WTC11 (cell line): ENCODE measurements at regions not wholly inside any gene's neighbourhood (a gene's known extent, or its start where the extent isn't known, plus 50 kb on each side); places are given as distances from the start of the nearest gene placed in this dataset.

ENCODE experiments used
- CTCF ChIP-seq: fragments of 200-600 bp; IDR thresholded peaks from 2 replicates; pipeline ENCODE4 v1.8.0; 2022; ENCODE audit warnings: antibody characterized with exemption
- GABPB1 ChIP-seq: sonication (generic); formaldehyde crosslinking; IDR thresholded peaks from 2 replicates; pipeline ENCODE4 v1.8.1; 2023; ENCODE audit warnings: mild to moderate bottlenecking, missing genetic modification reagents
- IRF2 ChIP-seq: sonication (generic); formaldehyde crosslinking; IDR thresholded peaks from 2 replicates; pipeline ENCODE4 v1.8.0; 2022; ENCODE audit warnings: low read depth, missing genetic modification reagents, borderline replicate concordance
- JUN ChIP-seq: sonication (generic); formaldehyde crosslinking; IDR thresholded peaks from 2 replicates; pipeline ENCODE4 v1.8.0; 2023; ENCODE audit warnings: mild to moderate bottlenecking, missing genetic modification reagents
- MAX ChIP-seq: sonication (generic); formaldehyde crosslinking; IDR thresholded peaks from 2 replicates; pipeline ENCODE4 v1.8.0; 2022; ENCODE audit warnings: mild to moderate bottlenecking, missing genetic modification reagents
- MYBL2 ChIP-seq: sonication (generic); formaldehyde crosslinking; IDR thresholded peaks from 2 replicates; pipeline ENCODE4 v1.8.1; 2023; ENCODE audit warnings: mild to moderate bottlenecking, moderate library complexity, missing genetic modification reagents
- NFYB ChIP-seq: sonication (generic); formaldehyde crosslinking; conservative IDR thresholded peaks from 2 replicates; pipeline ENCODE4 v1.8.0; 2022; ENCODE audit warnings: low read depth, missing genetic modification reagents
- USF2 ChIP-seq: sonication (generic); formaldehyde crosslinking; IDR thresholded peaks from 2 replicates; pipeline ENCODE4 v1.8.1; 2023; ENCODE audit warnings: mild to moderate bottlenecking, missing genetic modification reagents, moderate library complexity

GRCh38 chr22:48566741-48567140 lies 1260.9 kb downstream of the BRD1 start:
- TF ChIP-seq IRF2 (CRISPR knock-in tag) (no peak), CTCF (no peak), GABPB1 (CRISPR knock-in tag) (no peak), MYBL2 (CRISPR knock-in tag) (no peak), JUN (CRISPR knock-in tag) (no peak), NFYB (CRISPR knock-in tag) (no peak), USF2 (CRISPR knock-in tag) (no peak), MAX (CRISPR knock-in tag) (no peak)
